ENCODE measurements at regions not wholly inside any gene's neighbourhood (a gene's known extent, or its start where the extent isn't known, plus 50 kb on each side); places are given as distances from the start of the nearest gene placed in this dataset.

GRCh38 chr4:45569619-45570018 is 554.2 kb downstream of the GABRG1 start:
- no peak overlapping the region for H3K9ac ChIP-seq (ENCODE audit: low read depth, low read length)
- dilution Hi-C loops (cut with HindIII; ENCODE audit: low sequenced_read_pairs, unreplicated experiment), result no loop called here
- no peak overlapping the region for H2AK5ac ChIP-seq (ENCODE audit: low read depth, low read length)
- no peak overlapping the region for H4K91ac ChIP-seq (ENCODE audit: insufficient read depth, low read depth, low read length)
- ChIA-PET POLR2A (ENCODE audit: unreplicated experiment) (no interaction called here), CTCF (no interaction called here)
- no peak overlapping the region for H2BK20ac ChIP-seq (ENCODE audit: low read depth, low read length)
- TF ChIP-seq CEBPB (IDR thresholded peaks at IDR 0.05; ENCODE audit: low read depth, low read length) (peak; percentile 58), SMC3 (IDR thresholded peaks at IDR 0.05; ENCODE audit: low read depth, low read length) (no peak), BHLHE40 (IDR thresholded peaks at IDR 0.05; ENCODE audit: low read depth, low read length) (no peak), MAFK (IDR thresholded peaks at IDR 0.05; ENCODE audit: low read depth, low read length) (no peak)
- H3K9me1 ChIP-seq (ENCODE audit: insufficient read depth, low read length), result no peaks in the 10 kb centered on the region
- no CpG with 5 or more reads among the region's 1 CpG for WGBS, 2 experiments (ENCODE audit: extremely low coverage in 2 of 2, insufficient read length in 1 of 2)
- no peak overlapping the region for H4K5ac ChIP-seq (ENCODE audit: low read depth, low read length)
- H3K27ac ChIP-seq (ENCODE audit: insufficient read depth, low read length), result no peak overlapping the region
- H2BK5ac ChIP-seq (ENCODE audit: low read depth, low read length, poor library complexity, severe bottlenecking), result no peak overlapping the region
- H3K4ac ChIP-seq (ENCODE audit: low read depth, low read length), result no peak overlapping the region
- H3K9me3 ChIP-seq (ENCODE audit: control insufficient read depth, insufficient read depth, low read length), result no peaks in the 10 kb centered on the region; the same call in 1 of the 2 replicates
- ATAC-seq (ENCODE audit: low read depth) (no peak), DNase-seq (no peak)
- no peaks in the 10 kb centered on the region for H4K20me1 ChIP-seq (ENCODE audit: insufficient read depth, low read length)
- no peak overlapping the region for H2BK120ac ChIP-seq (ENCODE audit: low read depth, low read length)
- H3K27me3 ChIP-seq (ENCODE audit: control insufficient read depth, insufficient read depth, low read length), result no peaks in the 10 kb centered on the region
- no peak overlapping the region for H3K4me2 ChIP-seq (ENCODE audit: low read depth, low read length)
- no peaks in the 10 kb centered on the region for H3K79me1 ChIP-seq (ENCODE audit: low read depth in 1 of 2, low read length in 2 of 2)
- no peak overlapping the region for H2BK15ac ChIP-seq (ENCODE audit: low read depth, low read length)
- no peak overlapping the region for H4K8ac ChIP-seq (ENCODE audit: low read depth in 2 of 2, low read length in 2 of 2)
- intact Hi-C loops (cut with micrococcal nuclease), result no loop called here
- H2AK9ac ChIP-seq (replicated peaks; ENCODE audit: low read depth, low read length, poor library complexity), result no peak overlapping the region
- no peaks in the 10 kb centered on the region for H3K36me3 ChIP-seq (ENCODE audit: control insufficient read depth, insufficient read depth, low read length)
- in situ Hi-C loops (cut with MboI; ENCODE audit: low sequenced_read_pairs), result no loop called here
- no TSS peak for BruUV-seq (replicated peaks)
- H2AFZ ChIP-seq (replicated peaks; ENCODE audit: low read length, poor library complexity), result no peak overlapping the region
- H3K4me1 ChIP-seq (ENCODE audit: control insufficient read depth, insufficient read depth, low read length), result no peaks in the 10 kb centered on the region
- H3K18ac ChIP-seq (ENCODE audit: low read depth, low read length), result no peak overlapping the region
- no peak overlapping the region for H3K14ac ChIP-seq (replicated peaks; ENCODE audit: low read depth, low read length)
- no peak overlapping the region for H3K4me3 ChIP-seq (ENCODE audit: insufficient read depth, low read depth, low read length)
- H3K56ac ChIP-seq (ENCODE audit: extremely low read depth, insufficient read depth, low read length), result no peak overlapping the region
- no peak overlapping the region for H3K23ac ChIP-seq (ENCODE audit: low read depth, low read length)

All from IMR-90 (cell line).